ENCODE measurements at regions not wholly inside any gene's neighbourhood (a gene's known extent, or its start where the extent isn't known, plus 50 kb on each side); places are given as distances from the start of the nearest gene placed in this dataset.

- TF ChIP-seq EZH2 (IDR thresholded peaks at IDR 0.05; ENCODE audit: low read length) (no peak), CTCF (optimal IDR thresholded peaks at IDR 0.05 in 1 of 3, IDR thresholded peaks at IDR 0.05 in 1 of 3, conservative IDR thresholded peaks at IDR 0.05 in 1 of 3; ENCODE audit: extremely low read depth in 1 of 3, insufficient read depth in 2 of 3, low read length in 3 of 3) (no peak)
- Histone ChIP-seq H4K20me1 (ENCODE audit: control insufficient read depth, extremely low read depth, insufficient read depth, low read length) (no peaks in the 10 kb centered on the region), H3K9me1 (ENCODE audit: control insufficient read depth, extremely low read depth, insufficient read depth, low read length) (no peaks in the 10 kb centered on the region), H3K4me3 (ENCODE audit: control insufficient read depth in 2 of 3, extremely low read depth in 1 of 3, insufficient read depth in 2 of 3, low read depth in 1 of 3, low read length in 3 of 3) (no peak overlapping the region), H3K27ac (ENCODE audit: control insufficient read depth, insufficient read depth, low read length) (no peak overlapping the region), H2AFZ (ENCODE audit: control insufficient read depth, low read length) (no peak overlapping the region), H3K27me3 (ENCODE audit: control insufficient read depth, extremely low read depth, insufficient read depth, low read length) (peaks cover 2% of the 10 kb centered on the region), H3K36me3 (ENCODE audit: control insufficient read depth in 2 of 2, extremely low read depth in 1 of 2, insufficient read depth in 2 of 2, low read length in 2 of 2) (no peaks in the 10 kb centered on the region), H3K4me2 (ENCODE audit: control insufficient read depth, extremely low read depth, insufficient read depth, low read depth, low read length) (no peak overlapping the region), H3K4me1 (ENCODE audit: control insufficient read depth, extremely low read depth, insufficient read depth, low read length) (no peaks in the 10 kb centered on the region), H3K9ac (ENCODE audit: control insufficient read depth, extremely low read depth, insufficient read depth, low read length) (no peak overlapping the region), H3K79me2 (ENCODE audit: control insufficient read depth, insufficient read depth, low read length) (no peaks in the 10 kb centered on the region), H3K9me3 (ENCODE audit: control insufficient read depth, low read depth, low read length) (no peaks in the 10 kb centered on the region)
- DNase-seq (ENCODE audit: low read depth, low spot score) (no peak), FAIRE-seq (no peak)
- dilution Hi-C loops (cut with MboI; ENCODE audit: extremely low pct_ligation_motif_present, low sequenced_read_pairs): no loop called here
Observed at GRCh38 chr10:123377883-123378282, 223.7 kb downstream of the BUB3 start.

GRCh38 chr10:123378302-123378701 lies 224.1 kb downstream of the BUB3 start:
- Histone ChIP-seq H3K9me3 (ENCODE audit: control insufficient read depth, low read depth, low read length) (no peaks in the 10 kb centered on the region), H3K4me1 (ENCODE audit: control insufficient read depth, extremely low read depth, insufficient read depth, low read length) (no peaks in the 10 kb centered on the region), H3K27me3 (ENCODE audit: control insufficient read depth, extremely low read depth, insufficient read depth, low read length) (peaks cover 2% of the 10 kb centered on the region), H3K27ac (ENCODE audit: control insufficient read depth, insufficient read depth, low read length) (no peak overlapping the region), H2AFZ (ENCODE audit: control insufficient read depth, low read length) (no peak overlapping the region), H4K20me1 (ENCODE audit: control insufficient read depth, extremely low read depth, insufficient read depth, low read length) (no peaks in the 10 kb centered on the region), H3K9me1 (ENCODE audit: control insufficient read depth, extremely low read depth, insufficient read depth, low read length) (no peaks in the 10 kb centered on the region), H3K79me2 (ENCODE audit: control insufficient read depth, insufficient read depth, low read length) (no peaks in the 10 kb centered on the region), H3K4me2 (ENCODE audit: control insufficient read depth, extremely low read depth, insufficient read depth, low read depth, low read length) (no peak overlapping the region), H3K9ac (ENCODE audit: control insufficient read depth, extremely low read depth, insufficient read depth, low read length) (no peak overlapping the region), H3K4me3 (ENCODE audit: control insufficient read depth in 2 of 3, extremely low read depth in 1 of 3, insufficient read depth in 2 of 3, low read depth in 1 of 3, low read length in 3 of 3) (no peak overlapping the region), H3K36me3 (ENCODE audit: control insufficient read depth in 2 of 2, extremely low read depth in 1 of 2, insufficient read depth in 2 of 2, low read length in 2 of 2) (no peaks in the 10 kb centered on the region)
- dilution Hi-C loops (cut with MboI; ENCODE audit: extremely low pct_ligation_motif_present, low sequenced_read_pairs): no loop called here
- FAIRE-seq (no peak), DNase-seq (ENCODE audit: low read depth, low spot score) (no peak)
- TF ChIP-seq CTCF (optimal IDR thresholded peaks at IDR 0.05 in 1 of 3, IDR thresholded peaks at IDR 0.05 in 1 of 3, conservative IDR thresholded peaks at IDR 0.05 in 1 of 3; ENCODE audit: extremely low read depth in 1 of 3, insufficient read depth in 2 of 3, low read length in 3 of 3) (no peak), EZH2 (IDR thresholded peaks at IDR 0.05; ENCODE audit: low read length) (no peak)
